Heart right ventricle (tissue), 16 donors: ENCODE measurements at regions not wholly inside any gene's neighbourhood (a gene's known extent, or its start where the extent isn't known, plus 50 kb on each side); places are given as distances from the start of the nearest gene placed in this dataset.
"Not testable (repeated sequence)": the region's sequence is repeated elsewhere in the genome, so short reads cannot be mapped to it uniquely, and the experiment has no call there.

Experiments used
- ATAC-seq, 8 donors: fragments of 200-7000 bp; cut with Tn5 transposase; one replicate each; pipeline ENCODE4 v1.9.1; 2020; ENCODE audit warnings: mild to moderate bottlenecking in 8 of 8, moderate library complexity in 8 of 8, moderate number of reproducible peaks in 1 of 8
- DNase-seq, 2 donors: peaks; one replicate each; pipeline ENCODE4 v3.0.0-alpha.2; 2020
- H3K27ac ChIP-seq, 10 donors: fragments of 200-600 bp; sonication (generic) in 2 of 10; one replicate each; pipeline versions ENCODE4 v1.5.0 to v1.8.0; 2020 to 2022; ENCODE audit warnings: mild to moderate bottlenecking in 3 of 10
- H3K27me3 ChIP-seq, 7 donors: fragments of 200-600 bp; one replicate each; pipeline ENCODE4 v1.8.0; 2021 to 2022; ENCODE audit warnings: mild to moderate bottlenecking in 2 of 7
- H3K36me3 ChIP-seq, 9 donors: fragments of 200-600 bp; sonication (generic) in 1 of 9; one replicate each; pipeline versions ENCODE4 v1.5.0 to v1.8.0; 2020 to 2022; ENCODE audit warnings: mild to moderate bottlenecking in 2 of 9
- H3K4me1 ChIP-seq, 9 donors: fragments of 200-600 bp; sonication (generic) in 1 of 9; one replicate each; pipeline versions ENCODE4 v1.5.0 to v1.8.0; 2020 to 2022; ENCODE audit warnings: mild to moderate bottlenecking in 4 of 9
- H3K4me3 ChIP-seq, 10 donors: fragments of 200-600 bp; sonication (generic) in 2 of 10; one replicate each; pipeline versions ENCODE4 v1.5.0 to v1.8.0; 2020 to 2022; ENCODE audit warnings: mild to moderate bottlenecking in 7 of 10, moderate library complexity in 2 of 10
- H3K9me3 ChIP-seq, 11 donors: fragments of 200-600 bp in 10 of 11; sonication (generic) in 2 of 11; one replicate each; pipeline versions ENCODE4 v1.5.0 to v1.8.0; 2013 to 2022; ENCODE audit warnings: mild to moderate bottlenecking in 2 of 11, control low read depth in 1 of 11, moderate library complexity in 1 of 11
- CTCF ChIP-seq, 9 donors: fragments of 200-600 bp; sonication (generic) in 2 of 9; IDR thresholded peaks; one replicate each; pipeline versions ENCODE4 v1.5.0 to v1.8.0; 2021 to 2022; ENCODE audit warnings: antibody characterized with exemption in 9 of 9, mild to moderate bottlenecking in 5 of 9, moderate library complexity in 1 of 9
- WGBS, 2 donors: extraction: QIAGEN DNeasy Blood & Tissue Kit; methylation state at CpG; one replicate each; pipeline ENCODE4 v1.1.7; 2013; ENCODE audit warnings: inconsistent platforms in 1 of 2; 5-methylcytosine and 5-hydroxymethylcytosine counted together
- intact Hi-C, 10 donors: fragments of 100-400 bp; cut with DNase I; formaldehyde crosslinking; loops; one replicate each; pipeline versions ENCODE4 v1.11.1 to v1.14.2; 2022
- donor health status: Arrhythmogenic right ventricular cardiomyopathy.
- donor health status: ischemic (EF 13 %, LVEDD 7.1; RV severe dilation, severe dysfunction).
- donor health status: healthy with polysubstance abuse.
- donor health status: DM: no; HTN: yes; CAD: no.
- donor health status: DM: no; HTN: no; CAD: no.
- donor health status: ischemic (EF 25% LVEDD 6.9; RV normal size, moderate dysfunction).
- donor health status: ischemic (EF 25% LVEDD 5.7; RV mildly dilated, moderate dysfunction).
- donor health status: healthy.
- donor health status: DM: yes; HTN: yes; CAD: no.
- donor health status: Ischemic cardiomyopathy.
- donor health status: ischemic (EF 35%, LVEDD 5.7; RV mildly dilated, moderate dysfunction).
- donor health status: nonischemic (EF 11% LVEDD 7.7; RV severe dilation, severe dysfunction).
- donor health status: DM: yes; HTN: yes; CAD: no.
- donor health status: PGD.
- donor health status: ischemic (EF 29% LVEDD 5.4; RV normal size, mild dysfunction).
- donor health status: nonischemic (EF 23%, LVEDD 6.1; RV moderate dilation, normal function).

GRCh38 chr6:140002396-140003022 is 628.1 kb upstream of the CITED2 start:
- Histone ChIP-seq H3K4me3 (no peak overlapping the region), H3K9me3 (peaks cover 0 to 1% (median 0%) of the 10 kb centered on the region in 11 donors), H3K27me3 (no peaks in the 10 kb centered on the region), H3K27ac (no peak overlapping the region), H3K36me3 (no peaks in the 10 kb centered on the region), H3K4me1 (peaks cover 0 to 9% (median 0%) of the 10 kb centered on the region in 9 donors)
- no peak for TF ChIP-seq CTCF (IDR thresholded peaks at IDR 0.05)
- 80 to 84% methylated on average over 4 of the region's 4 CpGs for WGBS, 2 donors
- DNase-seq (no peak), ATAC-seq (no peak)
- intact Hi-C loops, result no loop called here

GRCh38 chr6:140001821-140002341 is 627.4 kb upstream of the CITED2 start:
- H3K4me3 ChIP-seq, result no peak overlapping the region
- intact Hi-C loops, result no loop called here
- H3K36me3 ChIP-seq, result no peaks in the 10 kb centered on the region
- 69 to 73% methylated on average over 5 of the region's 5 CpGs for WGBS, 2 donors
- no peaks in the 10 kb centered on the region for H3K27me3 ChIP-seq
- H3K4me1 ChIP-seq, result peaks cover 0 to 9% (median 0%) of the 10 kb centered on the region in 9 donors
- H3K9me3 ChIP-seq, result no peaks in the 10 kb centered on the region
- ATAC-seq (no peak), DNase-seq (no peak)
- H3K27ac ChIP-seq, result no peak overlapping the region
- no peak for TF ChIP-seq CTCF (IDR thresholded peaks at IDR 0.05)

- ATAC-seq, result no peak
- 24 to 31% methylated on average over 2 of the region's 2 CpGs for WGBS, 2 donors
- TF ChIP-seq CTCF (IDR thresholded peaks at IDR 0.05), result no peak
- Histone ChIP-seq H3K4me1 (peaks cover 0 to 9% (median 0%) of the 10 kb centered on the region in 9 donors), H3K4me3 (no peak overlapping the region), H3K36me3 (no peaks in the 10 kb centered on the region), H3K27ac (no peak overlapping the region), H3K9me3 (no peaks in the 10 kb centered on the region), H3K27me3 (no peaks in the 10 kb centered on the region)
- intact Hi-C loops, result no loop called here
- DNase-seq, result no peak
Observed at GRCh38 chr6:140001005-140001404, 626.6 kb upstream of the CITED2 start.

GRCh38 chr6:139999661-140000060 is 625.2 kb upstream of the CITED2 start:
- H3K27me3 ChIP-seq, ATAC-seq, H3K9me3 ChIP-seq, DNase-seq, H3K36me3 ChIP-seq, H3K4me1 ChIP-seq, H3K4me3 ChIP-seq, intact Hi-C loops, H3K27ac ChIP-seq: not testable (repeated sequence)
- WGBS, 2 donors, result 97 to 98% methylated on average over 16 to 18 of the region's 18 CpGs

GRCh38 chr6:139998478-139998877 is 624.0 kb upstream of the CITED2 start:
- H3K36me3 ChIP-seq, H3K27me3 ChIP-seq, intact Hi-C loops, ATAC-seq, H3K9me3 ChIP-seq, H3K4me3 ChIP-seq, H3K27ac ChIP-seq, DNase-seq, H3K4me1 ChIP-seq: not testable (repeated sequence)
- WGBS, 2 donors, result 88 to 97% methylated on average over 11 of the region's 11 CpGs
